SH-SY5Y (cell line): ENCODE measurements at regions not wholly inside any gene's neighbourhood (a gene's known extent, or its start where the extent isn't known, plus 50 kb on each side); places are given as distances from the start of the nearest gene placed in this dataset.

ENCODE experiments used
- GATA2 ChIP-seq: IDR thresholded peaks from 2 replicates; pipeline ENCODE4 v1.6.1; 2011; ENCODE audit warnings: mild to moderate bottlenecking, low read depth, low read length
- GATA3 ChIP-seq: IDR thresholded peaks from 2 replicates; pipeline ENCODE4 v1.6.1; 2011; ENCODE audit warnings: low read depth, mild to moderate bottlenecking, low read length, moderate library complexity

DNA sequence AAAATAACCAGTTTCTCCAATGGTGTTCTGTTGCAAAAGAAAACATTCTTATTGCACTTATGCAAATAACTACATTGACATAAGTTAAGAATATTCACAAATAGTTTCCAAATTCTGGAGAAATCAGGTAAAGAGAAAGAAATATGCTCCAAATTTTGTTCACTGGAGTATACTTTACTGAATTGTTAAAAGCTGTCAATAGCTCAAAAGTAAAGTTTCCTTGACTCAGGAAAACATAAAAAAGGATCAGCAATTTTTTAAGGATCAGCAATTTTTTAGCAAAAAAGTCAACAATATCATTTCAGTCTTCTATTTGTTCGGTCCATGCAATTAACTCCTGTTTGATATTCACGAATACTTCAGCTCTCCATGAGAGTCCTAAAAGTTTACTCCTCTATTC lies 51.6 kb downstream of the ANXA2R start:
- TF ChIP-seq GATA2, result no peak
- no peak for TF ChIP-seq GATA3
